HFFc6 (cell line): ENCODE measurements at regions not wholly inside any gene's neighbourhood (a gene's known extent, or its start where the extent isn't known, plus 50 kb on each side); places are given as distances from the start of the nearest gene placed in this dataset.

ENCODE experiments used
- DNase-seq: peaks from one replicate; pipeline ENCODE4 v3.0.0-alpha.2; 2018
- H3K27ac Mint-ChIP-seq: 2 replicates; pipeline ENCODE4 v1.8.0; 2020; ENCODE audit warnings: mild to moderate bottlenecking, mixed read lengths
- H3K27me3 Mint-ChIP-seq: 2 replicates; pipeline ENCODE4 v1.8.0; 2021; ENCODE audit warnings: mild to moderate bottlenecking, moderate library complexity, mixed read lengths; ENCODE audit not compliant: insufficient read depth
- H3K36me3 Mint-ChIP-seq: 2 replicates; pipeline ENCODE4 v1.8.0; 2021; ENCODE audit warnings: low read depth, mixed read lengths
- H3K4me1 Mint-ChIP-seq: 2 replicates; pipeline ENCODE4 v1.8.0; 2020; ENCODE audit warnings: low read depth, mixed read lengths
- H3K4me3 Mint-ChIP-seq: 2 replicates; pipeline ENCODE4 v1.8.0; 2020; ENCODE audit warnings: mild to moderate bottlenecking, moderate library complexity, mixed read lengths
- H3K9me3 Mint-ChIP-seq: 2 replicates; pipeline ENCODE4 v1.8.0; 2020; ENCODE audit warnings: mild to moderate bottlenecking, mixed read lengths
- CTCF ChIP-seq: fragments of 200-600 bp; sonication (generic); IDR thresholded peaks from 2 replicates; pipeline ENCODE4 v1.5.0; 2021; ENCODE audit warnings: antibody characterized with exemption, mild to moderate bottlenecking

GRCh38 chr9:14380061-14380836 lies 66.3 kb upstream of the NFIB start:
- Mint-ChIP-seq H3K4me1 (no peaks in the 10 kb centered on the region), H3K9me3 (no peaks in the 10 kb centered on the region), H3K27me3 (peaks cover 30% of the 10 kb centered on the region), H3K4me3 (no peak overlapping the region), H3K27ac (no peak overlapping the region), H3K36me3 (no peaks in the 10 kb centered on the region)
- TF ChIP-seq CTCF: no peak
- DNase-seq: no peak

- DNase-seq: no peak
- Mint-ChIP-seq H3K36me3 (no peaks in the 10 kb centered on the region), H3K27me3 (peaks cover 29% of the 10 kb centered on the region), H3K4me3 (no peak overlapping the region), H3K4me1 (no peaks in the 10 kb centered on the region), H3K9me3 (no peaks in the 10 kb centered on the region), H3K27ac (no peak overlapping the region)
- no peak for TF ChIP-seq CTCF
Observed at GRCh38 chr9:14379280-14379679, 65.3 kb upstream of the NFIB start.

- H3K36me3 Mint-ChIP-seq: peaks cover 7% of the 10 kb centered on the region; the same call in 1 of the 2 replicates
- peaks cover 17% of the 10 kb centered on the region for H3K4me1 Mint-ChIP-seq
- H3K4me3 Mint-ChIP-seq: no peak overlapping the region
- H3K27ac Mint-ChIP-seq: no peak overlapping the region
- no peak for DNase-seq
- H3K27me3 Mint-ChIP-seq: peaks cover 17% of the 10 kb centered on the region
- TF ChIP-seq CTCF: no peak
- no peaks in the 10 kb centered on the region for H3K9me3 Mint-ChIP-seq
Observed at GRCh38 chr9:14373706-14374105, 59.8 kb upstream of the NFIB start.

DNA sequence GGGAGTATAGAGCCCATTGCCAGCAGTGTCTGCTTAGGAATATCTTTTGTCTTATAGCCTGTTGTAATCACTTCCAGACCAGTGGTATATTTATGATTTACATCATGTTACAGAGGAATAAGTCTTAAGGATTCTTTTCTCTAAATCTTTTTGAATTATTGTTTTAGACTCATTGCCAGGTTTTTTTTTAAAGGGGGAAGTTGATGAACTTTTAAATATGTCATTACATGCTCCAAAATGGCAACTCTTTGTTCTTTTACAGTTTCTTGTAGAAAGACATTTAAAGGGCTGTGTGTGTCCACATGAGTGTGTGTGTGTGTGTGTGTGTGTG lies 59.4 kb upstream of the NFIB start:
- Mint-ChIP-seq H3K4me1 (peaks cover 17% of the 10 kb centered on the region), H3K4me3 (no peak overlapping the region), H3K9me3 (no peaks in the 10 kb centered on the region), H3K36me3 (peaks cover 7% of the 10 kb centered on the region; the same call in 1 of the 2 replicates), H3K27ac (no peak overlapping the region), H3K27me3 (peaks cover 17% of the 10 kb centered on the region)
- TF ChIP-seq CTCF: no peak
- DNase-seq: no peak

- peak overlapping the region; percentile 24; the same call in 1 of the 2 replicates for H3K4me3 Mint-ChIP-seq
- no peak for TF ChIP-seq CTCF
- peaks cover 19% of the 10 kb centered on the region for H3K27me3 Mint-ChIP-seq
- no peak overlapping the region for H3K27ac Mint-ChIP-seq
- H3K36me3 Mint-ChIP-seq: peaks cover 7% of the 10 kb centered on the region; the same call in 1 of the 2 replicates
- DNase-seq: peak; percentile 18
- no peaks in the 10 kb centered on the region for H3K9me3 Mint-ChIP-seq
- peaks cover 17% of the 10 kb centered on the region for H3K4me1 Mint-ChIP-seq
Observed at GRCh38 chr9:14372437-14373335, 58.7 kb upstream of the NFIB start.
